HEK293 (cell line): ENCODE measurements at regions not wholly inside any gene's neighbourhood (a gene's known extent, or its start where the extent isn't known, plus 50 kb on each side); places are given as distances from the start of the nearest gene placed in this dataset.

Experiments used
- CTCF ChIA-PET: fragments of 350-600 bp; formaldehyde crosslinking; extraction: SDS; loops from one replicate; lab custom pipeline; 2021; ENCODE audit warnings: antibody characterized with exemption; lab: Yijun Ruan, JAX
- POLR2A ChIA-PET: fragments of 300-600 bp; formaldehyde crosslinking; extraction: SDS; loops from one replicate; lab custom pipeline; 2020; ENCODE audit warnings: antibody characterized with exemption, inconsistent platforms; lab: Yijun Ruan, JAX
- H3K27ac ChIP-seq: fragments of 200-500 bp; sonication (Bioruptor generic); 2 replicates; pipeline ENCODE4 v1.5.1; 2014; ENCODE audit warnings: low read depth, low read length, control low read depth, inconsistent platforms; ENCODE audit errors: extremely low read depth
- H3K36me3 ChIP-seq, 2 experiments: fragments of 200-500 bp in 1 of 2; sonication (Bioruptor generic) in 1 of 2; 1 replicate in 1 of 2; 2 replicates in 1 of 2; pipeline ENCODE4 v1.5.1; 2014 to 2017; ENCODE audit warnings: inconsistent platforms in 2 of 2, low read length in 2 of 2; ENCODE audit not compliant: control insufficient read depth in 2 of 2, insufficient read depth in 1 of 2
- H3K4me1 ChIP-seq: fragments of 200-500 bp; sonication (Bioruptor generic); 2 replicates; pipeline ENCODE4 v1.5.1; 2014; ENCODE audit warnings: mild to moderate bottlenecking, low read length, inconsistent platforms; ENCODE audit not compliant: control insufficient read depth, insufficient read depth
- H3K4me3 ChIP-seq: 2 replicates; pipeline ENCODE4 v1.5.1; 2011; ENCODE audit warnings: low read depth, mild to moderate bottlenecking, control low read depth, low read length, moderate library complexity
- H3K9me3 ChIP-seq: fragments of 200-500 bp; sonication (Bioruptor generic); 2 replicates; pipeline ENCODE4 v1.5.1; 2014; ENCODE audit warnings: low read depth, low read length, inconsistent platforms; ENCODE audit not compliant: control insufficient read depth, insufficient read depth
- GLI2 ChIP-seq: fragments of 450-650 bp; formaldehyde crosslinking; IDR thresholded peaks from 2 replicates; pipeline ENCODE4; 2017; ENCODE audit warnings: missing biosample characterization, missing genetic modification characterization, low read depth, borderline replicate concordance
- KLF9 ChIP-seq: fragments of 450-650 bp; formaldehyde crosslinking; IDR thresholded peaks from 2 replicates; pipeline ENCODE4 v1.5.1; 2016; ENCODE audit warnings: missing biosample characterization, missing genetic modification characterization, low read depth
- PBX3 ChIP-seq: sonication (generic); formaldehyde crosslinking; IDR thresholded peaks from 2 replicates; pipeline ENCODE4 v1.8.1; 2022; ENCODE audit warnings: mild to moderate bottlenecking, moderate library complexity, missing genetic modification reagents
- PRDM6 ChIP-seq: fragments of 450-650 bp; formaldehyde crosslinking; IDR thresholded peaks from 2 replicates; pipeline ENCODE4 v1.5.1; 2017; ENCODE audit warnings: missing biosample characterization, missing genetic modification characterization
- RBAK ChIP-seq: fragments of 450-650 bp; formaldehyde crosslinking; IDR thresholded peaks from 2 replicates; pipeline ENCODE4 v1.5.1; 2016; ENCODE audit warnings: missing biosample characterization, missing genetic modification characterization
- SETDB1 ChIP-seq: IDR thresholded peaks from one replicate; pipeline ENCODE4 v1.6.1; 2017; ENCODE audit warnings: mild to moderate bottlenecking, low read length, moderate library complexity, mixed read lengths; ENCODE audit not compliant: insufficient read length
- YY1 ChIP-seq: fragments of 450-650 bp; formaldehyde crosslinking; IDR thresholded peaks from 2 replicates; pipeline ENCODE4 v1.5.1; 2018; ENCODE audit warnings: missing biosample characterization, missing genetic modification characterization
- ZBTB48 ChIP-seq: fragments of 450-650 bp; formaldehyde crosslinking; IDR thresholded peaks from 2 replicates; pipeline ENCODE4 v1.5.1; 2016; ENCODE audit warnings: missing biosample characterization, missing genetic modification characterization
- ZBTB8A ChIP-seq: fragments of 450-650 bp; formaldehyde crosslinking; IDR thresholded peaks from 2 replicates; pipeline ENCODE4 v1.5.1; 2016; ENCODE audit warnings: missing biosample characterization, missing genetic modification characterization
- ZFP3 ChIP-seq: fragments of 450-650 bp; formaldehyde crosslinking; IDR thresholded peaks from 2 replicates; pipeline ENCODE4 v1.5.1; 2016; ENCODE audit warnings: low read depth, missing biosample characterization, missing genetic modification characterization
- ZNF10 ChIP-seq: fragments of 450-650 bp; formaldehyde crosslinking; IDR thresholded peaks from 2 replicates; pipeline ENCODE4 v1.5.1; 2017; ENCODE audit warnings: missing biosample characterization, missing genetic modification characterization
- ZNF112 ChIP-seq: fragments of 450-650 bp; formaldehyde crosslinking; IDR thresholded peaks from 2 replicates; pipeline ENCODE4 v1.5.0; 2017; ENCODE audit warnings: missing biosample characterization, missing genetic modification characterization
- ZNF133 ChIP-seq: fragments of 450-650 bp; formaldehyde crosslinking; IDR thresholded peaks from 2 replicates; pipeline ENCODE4 v1.5.1; 2016; ENCODE audit warnings: missing biosample characterization, missing genetic modification characterization
- ZNF146 ChIP-seq: fragments of 450-650 bp; formaldehyde crosslinking; IDR thresholded peaks from 2 replicates; pipeline ENCODE4 v1.5.1; 2016; ENCODE audit warnings: missing biosample characterization, missing genetic modification characterization
- ZNF169 ChIP-seq: fragments of 450-650 bp; formaldehyde crosslinking; IDR thresholded peaks from 2 replicates; pipeline ENCODE4 v1.5.1; 2016; ENCODE audit warnings: missing biosample characterization, missing genetic modification characterization
- ZNF202 ChIP-seq: fragments of 450-650 bp; formaldehyde crosslinking; IDR thresholded peaks from 2 replicates; pipeline ENCODE4 v1.5.1; 2016; ENCODE audit warnings: missing biosample characterization, missing genetic modification characterization, borderline replicate concordance
- ZNF221 ChIP-seq: fragments of 450-650 bp; formaldehyde crosslinking; IDR thresholded peaks from 2 replicates; pipeline ENCODE4 v1.5.1; 2017; ENCODE audit warnings: missing biosample characterization, missing genetic modification characterization, borderline replicate concordance
- ZNF239 ChIP-seq: fragments of 450-650 bp; formaldehyde crosslinking; IDR thresholded peaks from 2 replicates; pipeline ENCODE4 v1.5.1; 2016; ENCODE audit warnings: missing biosample characterization, missing genetic modification characterization
- ZNF266 ChIP-seq: fragments of 450-650 bp; formaldehyde crosslinking; IDR thresholded peaks from 2 replicates; pipeline ENCODE4 v1.5.1; 2016; ENCODE audit warnings: missing biosample characterization, missing genetic modification characterization, low read depth
- ZNF341 ChIP-seq: fragments of 450-650 bp; formaldehyde crosslinking; IDR thresholded peaks from 2 replicates; pipeline ENCODE4; 2016; ENCODE audit warnings: low read depth, missing biosample characterization, missing genetic modification characterization
- ZNF398 ChIP-seq: fragments of 450-650 bp; formaldehyde crosslinking; IDR thresholded peaks from 2 replicates; pipeline ENCODE4 v1.5.1; 2017; ENCODE audit warnings: missing biosample characterization, missing genetic modification characterization
- ZNF501 ChIP-seq: fragments of 450-650 bp; formaldehyde crosslinking; IDR thresholded peaks from 2 replicates; pipeline ENCODE4 v1.5.1; 2016; ENCODE audit warnings: missing biosample characterization, missing genetic modification characterization
- ZNF560 ChIP-seq: fragments of 450-650 bp; formaldehyde crosslinking; IDR thresholded peaks from 2 replicates; pipeline ENCODE4 v1.5.1; 2017; ENCODE audit warnings: missing biosample characterization, missing genetic modification characterization, borderline replicate concordance
- ZNF561 ChIP-seq: fragments of 450-650 bp; IDR thresholded peaks from 2 replicates; pipeline ENCODE4 v1.5.1; 2018; ENCODE audit warnings: missing biosample characterization, missing genetic modification characterization, borderline replicate concordance
- ZNF600 ChIP-seq: fragments of 450-650 bp; formaldehyde crosslinking; IDR thresholded peaks from 2 replicates; pipeline ENCODE4 v1.5.1; 2016; ENCODE audit warnings: missing biosample characterization, missing genetic modification characterization
- ZNF76 ChIP-seq: fragments of 450-650 bp; formaldehyde crosslinking; IDR thresholded peaks from 2 replicates; pipeline ENCODE4; 2016; ENCODE audit warnings: low read depth, missing biosample characterization, missing genetic modification characterization, borderline replicate concordance
- ZNF785 ChIP-seq: fragments of 450-650 bp; formaldehyde crosslinking; IDR thresholded peaks from 2 replicates; pipeline ENCODE4 v1.5.1; 2016; ENCODE audit warnings: missing biosample characterization, missing genetic modification characterization
- ZNF791 ChIP-seq: fragments of 450-650 bp; formaldehyde crosslinking; IDR thresholded peaks from 2 replicates; pipeline ENCODE4 v1.5.1; 2016; ENCODE audit warnings: missing biosample characterization, missing genetic modification characterization
- ZNF837 ChIP-seq: fragments of 450-650 bp; formaldehyde crosslinking; IDR thresholded peaks from 2 replicates; pipeline ENCODE4 v1.5.1; 2016; ENCODE audit warnings: missing biosample characterization, missing genetic modification characterization
- TF ChIP-seq, protein P1 (sequence below): fragments of 450-650 bp; formaldehyde crosslinking; IDR thresholded peaks from 2 replicates; pipeline ENCODE4 v1.5.1; 2016; ENCODE audit warnings: missing biosample characterization, missing genetic modification characterization
- TF ChIP-seq, protein P2 (sequence below): fragments of 450-650 bp; formaldehyde crosslinking; IDR thresholded peaks from 2 replicates; pipeline ENCODE4 v1.5.1; 2017; ENCODE audit warnings: missing biosample characterization, mild to moderate bottlenecking, missing genetic modification characterization, moderate library complexity

- no peak for TF ChIP-seq ZBTB48
- TF ChIP-seq ZNF266 (tag by site-specific recombination) = no peak
- no peak for TF ChIP-seq SETDB1
- no peak for TF ChIP-seq PBX3
- no peak for TF ChIP-seq RBAK (tag by site-specific recombination)
- no peak for TF ChIP-seq ZNF221 (tag by site-specific recombination)
- no peak for TF ChIP-seq YY1 (tag by site-specific recombination)
- TF ChIP-seq ZNF501 (tag by site-specific recombination) = no peak
These were observed 208.5 kb upstream of the KCNN2 start (continued) for GRCh38 chr5:114153392-114153791.

GRCh38 chr5:114153833-114154232, 208.0 kb upstream of the KCNN2 start:
- no peak for TF ChIP-seq ZNF169 (tag by site-specific recombination)
- no peak for TF ChIP-seq ZNF76 (tag by site-specific recombination)
- TF ChIP-seq ZNF837 (tag by site-specific recombination) = no peak
- TF ChIP-seq ZFP3 (tag by site-specific recombination) = no peak
- no peak for TF ChIP-seq KLF9
- TF ChIP-seq ZNF398 (tag by site-specific recombination) = no peak
- TF ChIP-seq, protein P1, sequence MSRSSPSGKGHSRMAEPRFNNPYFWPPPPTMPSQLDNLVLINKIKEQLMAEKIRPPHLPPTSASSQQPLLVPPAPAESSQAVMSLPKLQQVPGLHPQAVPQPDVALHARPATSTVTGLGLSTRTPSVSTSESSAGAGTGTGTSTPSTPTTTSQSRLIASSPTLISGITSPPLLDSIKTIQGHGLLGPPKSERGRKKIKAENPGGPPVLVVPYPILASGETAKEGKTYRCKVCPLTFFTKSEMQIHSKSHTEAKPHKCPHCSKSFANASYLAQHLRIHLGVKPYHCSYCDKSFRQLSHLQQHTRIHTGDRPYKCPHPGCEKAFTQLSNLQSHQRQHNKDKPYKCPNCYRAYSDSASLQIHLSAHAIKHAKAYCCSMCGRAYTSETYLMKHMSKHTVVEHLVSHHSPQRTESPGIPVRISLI (tag by site-specific recombination) = no peak
- no peak for TF ChIP-seq ZNF561 (tag by site-specific recombination)
- no peak for TF ChIP-seq GLI2 (tag by site-specific recombination)
- no peak for TF ChIP-seq ZNF10 (tag by site-specific recombination)
- TF ChIP-seq ZNF791 (tag by site-specific recombination) = no peak
- TF ChIP-seq ZNF202 (tag by site-specific recombination) = no peak
- TF ChIP-seq ZNF146 = no peak
- TF ChIP-seq ZBTB8A = no peak
- no peaks in the 10 kb centered on the region for H3K9me3 ChIP-seq
- CTCF ChIA-PET = no interaction called here
- H3K36me3 ChIP-seq = no peaks in the 10 kb centered on the region
- no peaks in the 10 kb centered on the region for H3K4me1 ChIP-seq
- no peak overlapping the region for H3K4me3 ChIP-seq
- POLR2A ChIA-PET = no interaction called here
- no peak overlapping the region for H3K27ac ChIP-seq

- POLR2A ChIA-PET = no interaction called here
- Histone ChIP-seq H3K4me3 (no peak overlapping the region), H3K27ac (no peak overlapping the region), H3K36me3 (no peaks in the 10 kb centered on the region), H3K4me1 (no peaks in the 10 kb centered on the region), H3K9me3 (no peaks in the 10 kb centered on the region)
- CTCF ChIA-PET = no interaction called here
- TF ChIP-seq PRDM6 (tag by site-specific recombination) = no peak
- TF ChIP-seq, protein P2, sequence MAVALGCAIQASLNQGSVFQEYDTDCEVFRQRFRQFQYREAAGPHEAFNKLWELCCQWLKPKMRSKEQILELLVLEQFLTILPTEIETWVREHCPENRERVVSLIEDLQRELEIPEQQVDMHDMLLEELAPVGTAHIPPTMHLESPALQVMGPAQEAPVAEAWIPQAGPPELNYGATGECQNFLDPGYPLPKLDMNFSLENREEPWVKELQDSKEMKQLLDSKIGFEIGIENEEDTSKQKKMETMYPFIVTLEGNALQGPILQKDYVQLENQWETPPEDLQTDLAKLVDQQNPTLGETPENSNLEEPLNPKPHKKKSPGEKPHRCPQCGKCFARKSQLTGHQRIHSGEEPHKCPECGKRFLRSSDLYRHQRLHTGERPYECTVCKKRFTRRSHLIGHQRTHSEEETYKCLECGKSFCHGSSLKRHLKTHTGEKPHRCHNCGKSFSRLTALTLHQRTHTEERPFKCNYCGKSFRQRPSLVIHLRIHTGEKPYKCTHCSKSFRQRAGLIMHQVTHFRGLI (tag by site-specific recombination) = no peak
- TF ChIP-seq ZNF341 (tag by site-specific recombination) = no peak
- TF ChIP-seq ZNF133 (tag by site-specific recombination) = no peak
- TF ChIP-seq ZNF239 (tag by site-specific recombination) = no peak
- TF ChIP-seq ZNF560 = no peak
- TF ChIP-seq ZNF785 (tag by site-specific recombination) = no peak
- TF ChIP-seq ZNF112 (tag by site-specific recombination) = no peak
- no peak for TF ChIP-seq ZNF600 (tag by site-specific recombination)
These were observed 195.8 kb upstream of the KCNN2 start for GRCh38 chr5:114166081-114166480.
